Activated T-helper 9 cell treated with anti-CD3 and anti-CD28 coated beads, Interleukin-2, amount 50 U/mL, for 16 hours (primary cell): ENCODE measurements at regions not wholly inside any gene's neighbourhood (a gene's known extent, or its start where the extent isn't known, plus 50 kb on each side); places are given as distances from the start of the nearest gene placed in this dataset.
"Not testable (repeated sequence)": the region's sequence is repeated elsewhere in the genome, so short reads cannot be mapped to it uniquely, and the experiment has no call there.

Source experiments
- DNase-seq: peaks from one replicate; pipeline ENCODE4 v3.0.0-alpha.2; 2020; ENCODE audit warnings: low read depth

DNA sequence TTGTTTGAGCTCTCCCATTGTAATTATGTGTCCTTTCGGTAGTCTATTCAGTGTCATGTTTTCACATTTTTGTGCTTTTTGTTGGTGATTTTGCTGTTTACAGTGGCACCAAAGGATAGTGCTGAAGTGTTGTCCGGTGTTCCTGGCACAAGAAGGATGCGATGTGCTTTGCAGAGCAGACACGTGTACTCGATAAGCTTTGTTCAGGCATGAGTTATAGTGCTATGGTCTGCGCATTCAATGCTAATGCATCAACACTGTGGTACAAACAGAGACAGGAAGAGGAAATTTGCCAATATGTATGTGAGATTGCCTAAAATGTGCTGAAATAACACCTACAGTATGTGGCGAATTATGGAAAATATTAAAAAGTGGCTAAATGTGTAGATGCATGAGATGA lies 913.4 kb upstream of the ACO1 start:
- no peak for DNase-seq

DNA sequence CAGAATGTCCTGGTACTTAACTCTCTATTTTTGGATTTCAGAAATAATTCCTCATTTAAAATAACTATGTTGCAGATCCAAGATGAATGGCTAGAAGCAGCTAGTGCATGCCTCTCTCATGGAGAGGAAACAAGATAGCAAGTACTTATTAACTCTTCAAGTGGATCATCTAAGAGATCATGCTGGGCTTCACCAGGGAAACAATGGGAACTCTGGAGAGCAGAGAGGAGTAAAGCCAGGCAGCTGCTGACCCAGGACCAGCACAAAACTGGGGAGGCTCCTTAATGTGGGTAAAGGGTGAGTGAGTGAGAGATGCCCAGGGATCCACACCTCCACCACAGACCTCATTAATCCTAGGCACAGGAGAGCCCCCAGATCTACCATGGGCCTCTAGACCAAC lies 897.8 kb upstream of the ACO1 start:
- no peak for DNase-seq

- DNase-seq: no peak
Observed at GRCh38 chr9:31490551-31491106, 893.8 kb upstream of the ACO1 start.

GRCh38 chr9:31492229-31492628 lies 892.2 kb upstream of the ACO1 start:
- no peak for DNase-seq

DNA sequence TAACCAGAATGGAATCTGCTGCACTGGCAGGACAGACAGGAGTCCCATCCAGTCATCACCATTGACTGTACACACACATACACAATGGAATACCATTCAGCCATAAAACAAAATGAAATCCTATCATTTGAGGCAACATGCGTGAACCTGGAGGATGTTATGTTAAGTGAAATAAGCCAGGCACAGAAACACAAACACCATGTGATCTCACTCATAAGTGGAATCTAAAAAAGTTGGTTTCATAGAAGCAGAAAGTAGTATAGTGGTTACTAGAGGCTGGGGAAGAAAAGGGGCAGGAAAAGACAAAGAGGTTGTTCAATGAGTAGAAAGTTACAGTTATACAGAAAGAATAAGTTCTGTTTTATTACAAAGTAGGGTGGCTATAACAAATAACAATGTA lies 884.0 kb upstream of the ACO1 start:
- DNase-seq: no peak

- peak; percentile 4 for DNase-seq
Observed at GRCh38 chr9:31519011-31519410, 865.4 kb upstream of the ACO1 start.

- DNase-seq: no peak
Observed at GRCh38 chr9:31519424-31519823, 865.0 kb upstream of the ACO1 start.

DNA sequence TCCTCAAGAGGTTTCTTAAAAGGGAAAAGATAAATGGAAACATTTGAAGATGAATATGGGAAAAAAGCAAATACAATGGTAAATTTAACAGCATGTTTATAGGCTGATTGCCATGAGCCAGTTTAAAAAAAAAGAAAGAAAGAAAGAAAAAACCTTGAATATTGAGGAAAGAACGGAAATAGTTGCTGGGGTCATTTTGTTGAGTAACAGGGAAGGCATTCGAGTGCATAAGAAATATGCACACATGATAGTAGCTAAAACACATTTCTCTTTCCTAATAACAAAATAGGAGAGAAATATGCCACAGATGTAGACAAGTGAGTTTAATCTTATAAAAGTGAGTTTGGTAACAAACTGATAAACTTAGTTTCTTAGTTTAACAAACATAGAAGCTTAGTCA lies 864.6 kb upstream of the ACO1 start:
- no peak for DNase-seq

- DNase-seq: no peak
Observed at GRCh38 chr9:31520301-31521085, 864.0 kb upstream of the ACO1 start.

GRCh38 chr9:31535651-31536050 lies 848.8 kb upstream of the ACO1 start:
- no peak for DNase-seq

- no peak for DNase-seq
Observed at GRCh38 chr9:31536471-31536870, 848.0 kb upstream of the ACO1 start.

GRCh38 chr9:31541721-31542281 lies 842.6 kb upstream of the ACO1 start:
- no peak for DNase-seq

DNA sequence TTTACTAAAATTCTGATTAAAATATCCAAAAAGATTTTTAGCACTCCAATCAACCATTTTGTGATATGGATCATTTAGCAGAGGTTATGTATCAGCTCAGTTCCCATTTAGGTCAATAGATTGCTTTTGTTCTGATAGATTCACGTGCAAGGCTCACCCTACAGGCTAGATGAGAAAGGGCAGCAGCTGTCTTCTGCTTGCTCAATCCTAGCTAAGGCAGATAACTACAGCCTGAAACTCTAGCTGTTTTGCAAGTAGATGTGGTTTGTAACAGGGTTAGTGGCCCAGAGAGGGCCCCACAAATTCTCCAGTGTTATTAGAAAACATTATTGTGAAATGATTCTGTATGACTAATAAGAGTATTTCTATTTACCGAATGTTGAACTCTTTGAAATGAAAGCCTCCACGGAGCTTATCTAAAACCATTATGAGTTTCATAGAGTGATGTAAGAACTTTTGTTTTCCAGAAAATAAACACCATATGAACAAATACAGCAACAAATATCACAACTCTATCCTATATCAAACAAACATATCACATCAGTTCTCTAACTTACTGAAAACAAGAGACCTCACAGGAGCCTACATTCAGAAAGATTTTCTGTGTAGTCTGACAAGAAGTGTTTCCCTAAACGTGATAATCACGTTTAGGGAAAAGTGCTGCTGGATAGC lies 841.9 kb upstream of the ACO1 start:
- no peak for DNase-seq

- no peak for DNase-seq
Observed at GRCh38 chr9:31554941-31555340, 829.5 kb upstream of the ACO1 start.

DNA sequence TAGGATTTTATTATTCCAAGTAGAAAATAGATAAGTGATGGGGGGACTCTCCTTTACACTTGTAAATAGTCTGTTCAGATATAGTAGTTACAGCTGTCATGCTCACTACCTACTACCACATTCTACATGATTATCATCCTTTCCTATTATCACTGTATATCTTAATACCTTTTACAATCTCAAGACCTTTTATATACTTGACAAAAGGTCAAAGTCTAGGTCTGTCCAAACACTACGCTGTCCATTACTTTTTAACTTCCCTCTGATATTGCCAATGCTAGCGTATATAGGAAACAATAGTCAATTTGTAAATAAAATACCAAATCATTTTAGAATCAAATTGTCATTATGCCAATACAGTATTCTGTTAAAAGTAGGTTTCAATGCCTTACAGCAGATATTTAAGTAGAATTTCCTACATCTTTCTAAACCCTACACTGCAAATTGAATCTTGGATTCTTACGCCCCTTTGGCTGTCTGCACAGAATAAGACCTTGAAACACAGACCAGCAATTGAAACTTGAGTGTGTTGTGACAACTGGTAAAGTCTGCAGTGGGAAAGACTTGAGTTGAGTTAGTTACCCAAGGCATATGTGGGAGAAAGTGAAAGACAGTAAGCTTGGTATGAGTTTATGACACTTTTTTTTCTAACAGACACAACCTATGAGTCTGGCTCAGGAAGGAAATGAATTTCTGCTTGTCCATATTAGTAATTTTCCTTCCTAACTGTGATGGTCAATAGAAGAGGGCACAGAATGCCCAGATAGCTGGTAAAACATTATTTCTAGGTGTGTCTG lies 827.6 kb upstream of the ACO1 start:
- DNase-seq: no peak

DNA sequence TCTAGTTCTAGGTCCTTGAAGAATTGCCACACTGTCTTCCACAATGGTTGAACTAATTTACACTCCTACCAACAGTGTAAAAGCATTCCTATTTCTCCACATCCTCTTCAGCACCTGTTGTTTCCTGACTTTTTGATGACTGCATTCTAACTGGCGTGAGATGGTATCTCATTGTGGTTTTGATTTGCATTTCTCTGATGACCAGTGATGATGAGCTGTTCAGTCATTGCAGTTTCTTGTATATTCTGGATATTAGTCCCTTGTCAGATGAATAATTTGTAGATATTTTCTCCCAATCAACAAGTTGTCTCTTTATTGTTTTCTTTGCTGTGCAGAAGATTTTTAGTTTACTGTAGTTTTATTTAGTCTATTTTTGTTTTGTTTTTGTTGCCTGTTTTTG lies 812.3 kb upstream of the ACO1 start:
- DNase-seq: not testable (repeated sequence)

- DNase-seq: no peak
Observed at GRCh38 chr9:31573561-31573960, 810.9 kb upstream of the ACO1 start.

GRCh38 chr9:31574006-31574765 lies 810.3 kb upstream of the ACO1 start:
- no peak for DNase-seq

DNA sequence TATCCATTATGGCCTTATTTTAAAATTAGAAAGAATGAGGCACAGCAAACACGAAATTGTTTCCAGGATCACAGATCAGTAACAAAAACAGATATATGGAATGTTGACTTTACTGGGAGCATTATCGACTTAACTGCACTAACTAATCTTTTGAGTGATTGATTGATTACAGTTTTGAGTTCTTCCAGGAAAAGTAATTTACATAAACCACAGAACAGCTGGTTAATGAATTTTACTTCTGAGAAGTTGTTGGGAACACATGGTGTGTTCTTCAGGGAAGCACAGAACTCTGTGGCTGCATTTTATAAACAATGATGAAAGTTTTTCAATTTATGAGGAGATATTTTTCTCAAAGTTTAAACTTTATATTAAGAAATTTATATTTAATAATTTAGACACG lies 802.4 kb upstream of the ACO1 start:
- DNase-seq: no peak

GRCh38 chr9:31582561-31582960 lies 801.9 kb upstream of the ACO1 start:
- DNase-seq: no peak

GRCh38 chr9:31585158-31585557 lies 799.3 kb upstream of the ACO1 start:
- no peak for DNase-seq

DNA sequence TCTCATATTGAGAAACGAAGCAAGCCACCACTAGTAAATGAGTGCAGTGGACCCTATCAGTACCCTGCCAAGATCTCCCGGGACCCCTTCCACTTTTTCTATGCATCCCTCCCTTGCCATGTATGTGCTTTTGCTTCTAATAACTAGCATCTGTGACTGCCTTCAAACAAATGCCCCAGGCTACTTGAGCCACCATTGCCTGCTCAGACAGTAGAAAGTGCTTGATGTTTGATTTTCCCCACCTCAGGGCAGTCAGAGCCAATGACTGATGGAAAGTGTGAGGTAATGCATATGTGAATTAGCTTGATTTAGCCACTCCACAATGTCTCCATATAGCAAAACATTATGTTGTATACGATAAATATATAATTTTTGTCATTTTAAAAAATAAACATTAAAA lies 797.3 kb upstream of the ACO1 start:
- no peak for DNase-seq
